HL-60 (cell line): ENCODE measurements at regions not wholly inside any gene's neighbourhood (a gene's known extent, or its start where the extent isn't known, plus 50 kb on each side); places are given as distances from the start of the nearest gene placed in this dataset.

Source experiments
- DNase-seq, 2 experiments: peaks; one replicate each; pipeline ENCODE4 v3.0.0-alpha.2; 2010 to 2020; ENCODE audit warnings: low read depth in 1 of 2, low spot score in 1 of 2
- H3K27ac ChIP-seq: fragments of 250-450 bp; sonication (Bioruptor Pico); replicated peaks from 2 replicates; pipeline ENCODE4 v1.5.1; 2020; ENCODE audit warnings: mild to moderate bottlenecking, moderate library complexity
- H3K27me3 ChIP-seq: fragments of 250-450 bp; sonication (Bioruptor Pico); 2 replicates; pipeline ENCODE4 v1.5.1; 2021; ENCODE audit warnings: mild to moderate bottlenecking, moderate library complexity; ENCODE audit not compliant: insufficient read depth, poor library complexity, severe bottlenecking
- H3K4me3 ChIP-seq: replicated peaks from 2 replicates; pipeline ENCODE4 v1.5.1; 2011; ENCODE audit warnings: mild to moderate bottlenecking, control low read depth, low read length; ENCODE audit not compliant: insufficient read depth
- GABPA ChIP-seq: IDR thresholded peaks from 2 replicates; pipeline ENCODE4 v1.6.1; 2012; ENCODE audit warnings: low read depth
- POLR2AphosphoS5 ChIP-seq: IDR thresholded peaks from 2 replicates; pipeline ENCODE4 v1.6.1; 2012; ENCODE audit warnings: low read depth
- SPI1 ChIP-seq: IDR thresholded peaks from 2 replicates; pipeline ENCODE4 v1.6.1; 2012; ENCODE audit warnings: low read depth, mild to moderate bottlenecking, borderline replicate concordance
- TF ChIP-seq, protein P1 (sequence below): IDR thresholded peaks from 2 replicates; pipeline ENCODE4 v1.6.1; 2012; ENCODE audit warnings: low read depth; ENCODE audit not compliant: insufficient replicate concordance
- TF ChIP-seq, protein P2 (sequence below): IDR thresholded peaks from one replicate; pipeline ENCODE4 v1.5.1; 2011; ENCODE audit warnings: low read length, control low read depth, inconsistent platforms; ENCODE audit not compliant: insufficient read depth

DNA sequence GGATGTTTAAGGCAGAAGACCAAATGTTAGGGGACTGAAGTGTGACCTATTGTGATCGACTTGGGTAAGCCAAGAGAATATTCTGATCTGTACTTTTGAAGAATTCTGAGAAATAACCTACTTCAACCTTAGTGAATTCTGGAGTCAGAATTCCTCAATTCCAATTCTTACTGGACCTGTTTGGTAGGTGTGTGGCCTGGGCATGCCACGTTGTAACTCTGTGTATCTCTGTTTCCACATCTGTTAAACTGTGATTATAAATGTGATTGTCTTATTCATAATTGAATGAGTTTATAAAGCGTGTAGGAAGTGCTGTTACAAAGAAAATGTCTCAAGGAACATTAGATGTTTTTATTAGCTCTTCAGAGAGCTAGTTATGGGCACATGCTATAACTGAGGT lies 64.5 kb downstream of the TUSC1 start:
- TF ChIP-seq POLR2AphosphoS5 (no peak), SPI1 (no peak), GABPA (no peak)
- TF ChIP-seq, protein P1, sequence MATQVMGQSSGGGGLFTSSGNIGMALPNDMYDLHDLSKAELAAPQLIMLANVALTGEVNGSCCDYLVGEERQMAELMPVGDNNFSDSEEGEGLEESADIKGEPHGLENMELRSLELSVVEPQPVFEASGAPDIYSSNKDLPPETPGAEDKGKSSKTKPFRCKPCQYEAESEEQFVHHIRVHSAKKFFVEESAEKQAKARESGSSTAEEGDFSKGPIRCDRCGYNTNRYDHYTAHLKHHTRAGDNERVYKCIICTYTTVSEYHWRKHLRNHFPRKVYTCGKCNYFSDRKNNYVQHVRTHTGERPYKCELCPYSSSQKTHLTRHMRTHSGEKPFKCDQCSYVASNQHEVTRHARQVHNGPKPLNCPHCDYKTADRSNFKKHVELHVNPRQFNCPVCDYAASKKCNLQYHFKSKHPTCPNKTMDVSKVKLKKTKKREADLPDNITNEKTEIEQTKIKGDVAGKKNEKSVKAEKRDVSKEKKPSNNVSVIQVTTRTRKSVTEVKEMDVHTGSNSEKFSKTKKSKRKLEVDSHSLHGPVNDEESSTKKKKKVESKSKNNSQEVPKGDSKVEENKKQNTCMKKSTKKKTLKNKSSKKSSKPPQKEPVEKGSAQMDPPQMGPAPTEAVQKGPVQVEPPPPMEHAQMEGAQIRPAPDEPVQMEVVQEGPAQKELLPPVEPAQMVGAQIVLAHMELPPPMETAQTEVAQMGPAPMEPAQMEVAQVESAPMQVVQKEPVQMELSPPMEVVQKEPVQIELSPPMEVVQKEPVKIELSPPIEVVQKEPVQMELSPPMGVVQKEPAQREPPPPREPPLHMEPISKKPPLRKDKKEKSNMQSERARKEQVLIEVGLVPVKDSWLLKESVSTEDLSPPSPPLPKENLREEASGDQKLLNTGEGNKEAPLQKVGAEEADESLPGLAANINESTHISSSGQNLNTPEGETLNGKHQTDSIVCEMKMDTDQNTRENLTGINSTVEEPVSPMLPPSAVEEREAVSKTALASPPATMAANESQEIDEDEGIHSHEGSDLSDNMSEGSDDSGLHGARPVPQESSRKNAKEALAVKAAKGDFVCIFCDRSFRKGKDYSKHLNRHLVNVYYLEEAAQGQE, result no peak
- TF ChIP-seq, protein P2, sequence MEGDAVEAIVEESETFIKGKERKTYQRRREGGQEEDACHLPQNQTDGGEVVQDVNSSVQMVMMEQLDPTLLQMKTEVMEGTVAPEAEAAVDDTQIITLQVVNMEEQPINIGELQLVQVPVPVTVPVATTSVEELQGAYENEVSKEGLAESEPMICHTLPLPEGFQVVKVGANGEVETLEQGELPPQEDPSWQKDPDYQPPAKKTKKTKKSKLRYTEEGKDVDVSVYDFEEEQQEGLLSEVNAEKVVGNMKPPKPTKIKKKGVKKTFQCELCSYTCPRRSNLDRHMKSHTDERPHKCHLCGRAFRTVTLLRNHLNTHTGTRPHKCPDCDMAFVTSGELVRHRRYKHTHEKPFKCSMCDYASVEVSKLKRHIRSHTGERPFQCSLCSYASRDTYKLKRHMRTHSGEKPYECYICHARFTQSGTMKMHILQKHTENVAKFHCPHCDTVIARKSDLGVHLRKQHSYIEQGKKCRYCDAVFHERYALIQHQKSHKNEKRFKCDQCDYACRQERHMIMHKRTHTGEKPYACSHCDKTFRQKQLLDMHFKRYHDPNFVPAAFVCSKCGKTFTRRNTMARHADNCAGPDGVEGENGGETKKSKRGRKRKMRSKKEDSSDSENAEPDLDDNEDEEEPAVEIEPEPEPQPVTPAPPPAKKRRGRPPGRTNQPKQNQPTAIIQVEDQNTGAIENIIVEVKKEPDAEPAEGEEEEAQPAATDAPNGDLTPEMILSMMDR, result no peak
- DNase-seq, result no peak
- H3K4me3 ChIP-seq, result no peak overlapping the region

DNA sequence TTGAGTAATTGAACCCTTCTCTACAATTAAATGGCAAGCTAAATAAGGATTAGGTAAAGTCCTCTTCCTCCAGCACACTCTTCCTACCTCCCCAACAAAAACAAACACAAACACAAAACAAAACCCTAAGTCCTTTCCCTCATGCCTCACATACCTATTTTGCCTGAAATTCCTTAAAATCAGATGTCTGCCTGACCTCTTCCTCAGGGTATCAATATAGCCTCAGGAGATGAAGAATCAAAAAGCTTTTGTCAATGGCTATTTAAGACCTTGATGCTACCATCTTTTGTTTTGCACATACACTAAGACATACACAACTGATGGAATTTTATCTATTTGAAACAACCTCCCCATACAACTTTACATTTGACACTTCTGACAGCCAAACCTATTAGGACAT lies 75.1 kb downstream of the TUSC1 start:
- no peak for DNase-seq
- Histone ChIP-seq H3K27me3 (no peaks in the 10 kb centered on the region), H3K27ac (no peak overlapping the region), H3K4me3 (no peak overlapping the region)
- TF ChIP-seq, protein P1, result no peak
- no peak for TF ChIP-seq GABPA
- no peak for TF ChIP-seq SPI1
- TF ChIP-seq, protein P2, result no peak
- TF ChIP-seq POLR2AphosphoS5, result no peak

More for the DNA sequence above, 64.5 kb downstream of the TUSC1 start:
- Histone ChIP-seq H3K27me3 (no peaks in the 10 kb centered on the region), H3K27ac (no peak overlapping the region)

DNA sequence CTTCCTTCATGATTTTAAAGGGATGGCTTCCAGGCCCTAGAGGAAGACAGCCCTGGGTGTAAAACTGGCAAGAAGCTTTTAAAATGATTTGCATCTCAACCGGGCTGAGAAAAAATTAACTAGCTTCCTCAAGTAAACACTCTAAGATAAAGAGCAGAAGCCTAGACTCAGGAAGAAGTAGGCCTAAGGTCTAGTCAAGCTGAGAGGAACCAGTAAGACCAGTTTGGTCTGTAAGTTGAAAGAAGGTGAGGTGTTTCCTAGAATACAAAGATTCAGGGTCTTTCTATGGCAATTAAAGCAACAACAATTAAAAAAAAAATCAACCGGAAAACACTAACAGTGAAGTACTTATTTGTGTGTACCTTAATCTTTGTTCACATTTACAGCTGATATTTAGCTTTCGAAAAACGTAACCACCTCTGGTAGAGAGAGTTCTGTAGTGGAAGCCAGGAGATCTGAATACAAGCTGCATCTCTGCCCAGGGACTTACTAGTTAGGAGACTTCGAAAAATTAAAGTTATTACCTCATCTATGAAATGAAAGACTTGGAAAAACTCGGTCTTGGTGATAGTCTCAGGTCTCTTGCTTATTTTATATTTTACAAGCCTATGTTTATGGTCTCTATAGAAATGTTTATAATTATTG lies 75.7 kb downstream of the TUSC1 start:
- H3K4me3 ChIP-seq, result no peak overlapping the region
- no peaks in the 10 kb centered on the region for H3K27me3 ChIP-seq
- TF ChIP-seq POLR2AphosphoS5 (no peak), GABPA (no peak), SPI1 (no peak)
- TF ChIP-seq, protein P1, result no peak
- TF ChIP-seq, protein P2, result no peak
- no peak overlapping the region for H3K27ac ChIP-seq
- no peak for DNase-seq
